MV-4-11 (cell line): ENCODE measurements at regions not wholly inside any gene's neighbourhood (a gene's known extent, or its start where the extent isn't known, plus 50 kb on each side); places are given as distances from the start of the nearest gene placed in this dataset.
A peak's percentile ranks its signal among the peaks of the same experiment; 100 is the strongest.
"Not testable (repeated sequence)": the region's sequence is repeated elsewhere in the genome, so short reads cannot be mapped to it uniquely, and the experiment has no call there.

Experiments used
- DNase-seq: peaks from one replicate; lab custom pipeline; 2025; lab: John Stamatoyannopoulos, UW

DNA sequence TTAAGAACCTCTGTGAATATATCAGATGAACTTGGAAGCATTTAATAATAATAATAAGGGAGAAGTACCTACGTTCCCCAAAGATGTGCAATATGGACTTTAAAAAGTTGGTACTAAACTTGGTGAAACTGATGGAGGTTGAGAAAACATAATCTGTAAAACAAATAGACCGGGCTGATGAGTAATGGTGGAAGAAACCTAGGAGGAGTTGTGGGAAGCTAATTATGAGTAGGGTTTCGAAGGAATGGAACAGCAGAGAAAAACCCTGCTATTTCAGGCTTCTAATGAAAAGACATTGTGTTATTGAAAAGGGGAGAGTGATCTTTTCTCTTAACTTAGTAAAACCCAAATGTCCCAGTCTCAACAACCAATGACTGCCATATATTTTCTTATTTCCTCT is 229.3 kb downstream of the PCSK1 start:
- no peak for DNase-seq

DNA sequence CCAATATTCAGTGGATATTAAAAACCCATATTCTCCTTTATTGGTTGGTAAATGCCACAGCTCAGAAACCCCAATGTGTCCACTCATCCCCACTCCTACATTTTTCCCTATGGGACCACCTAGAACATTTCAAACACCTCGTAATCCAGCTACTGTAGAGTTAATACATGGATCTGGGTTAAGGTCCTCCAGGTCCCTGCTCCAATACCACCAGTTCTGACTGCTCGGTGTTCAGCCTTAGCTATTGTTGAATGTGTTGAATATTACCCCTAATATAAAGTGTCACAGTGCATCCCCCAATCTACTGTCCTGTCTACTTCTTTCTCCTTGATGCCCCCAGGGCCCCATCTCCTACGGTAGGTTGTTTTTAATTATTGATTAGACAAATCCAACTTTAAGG is 231.5 kb downstream of the PCSK1 start:
- no peak for DNase-seq

DNA sequence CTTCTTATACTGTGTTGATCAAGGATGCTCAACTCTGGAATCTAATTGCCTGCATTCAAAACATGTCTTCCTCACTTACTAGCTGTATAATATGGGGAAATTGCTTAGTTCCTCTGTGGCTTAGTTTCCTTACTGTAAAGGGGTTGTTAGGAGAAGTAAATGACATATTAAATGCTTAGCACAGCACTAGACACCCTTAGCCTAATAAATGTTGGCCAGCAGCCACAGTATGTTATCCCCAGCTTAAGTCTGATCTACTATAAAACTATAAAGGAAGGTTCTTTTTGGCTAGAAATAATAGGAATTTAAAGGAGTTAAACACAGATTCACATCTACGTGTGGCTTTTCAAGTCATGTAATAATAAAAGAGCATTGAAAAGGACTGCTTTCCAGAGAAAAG is 232.4 kb downstream of the PCSK1 start:
- peak; percentile 36 for DNase-seq

DNA sequence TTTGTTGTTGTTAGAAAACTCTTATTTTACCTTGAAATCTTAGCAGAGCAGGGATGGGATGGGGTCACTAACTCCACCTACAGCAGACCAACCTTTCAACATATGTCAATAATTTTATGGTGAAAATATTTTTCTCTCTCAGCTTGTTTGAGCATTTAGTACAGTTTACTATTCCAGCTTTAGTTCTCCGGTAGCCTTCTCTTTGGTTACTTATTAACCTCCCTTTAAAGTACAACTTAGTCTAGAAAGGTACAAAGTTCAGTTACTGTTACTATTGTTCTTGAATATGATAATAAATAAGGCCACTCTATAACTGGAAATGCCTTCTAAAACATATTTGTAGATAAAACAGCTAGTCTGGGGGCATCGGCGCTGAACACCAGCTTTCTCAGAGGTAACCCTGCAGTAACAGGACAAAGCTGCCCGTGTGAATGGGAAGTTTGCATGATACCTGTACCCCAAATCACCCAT is 233.3 kb downstream of the PCSK1 start:
- no peak for DNase-seq

DNA sequence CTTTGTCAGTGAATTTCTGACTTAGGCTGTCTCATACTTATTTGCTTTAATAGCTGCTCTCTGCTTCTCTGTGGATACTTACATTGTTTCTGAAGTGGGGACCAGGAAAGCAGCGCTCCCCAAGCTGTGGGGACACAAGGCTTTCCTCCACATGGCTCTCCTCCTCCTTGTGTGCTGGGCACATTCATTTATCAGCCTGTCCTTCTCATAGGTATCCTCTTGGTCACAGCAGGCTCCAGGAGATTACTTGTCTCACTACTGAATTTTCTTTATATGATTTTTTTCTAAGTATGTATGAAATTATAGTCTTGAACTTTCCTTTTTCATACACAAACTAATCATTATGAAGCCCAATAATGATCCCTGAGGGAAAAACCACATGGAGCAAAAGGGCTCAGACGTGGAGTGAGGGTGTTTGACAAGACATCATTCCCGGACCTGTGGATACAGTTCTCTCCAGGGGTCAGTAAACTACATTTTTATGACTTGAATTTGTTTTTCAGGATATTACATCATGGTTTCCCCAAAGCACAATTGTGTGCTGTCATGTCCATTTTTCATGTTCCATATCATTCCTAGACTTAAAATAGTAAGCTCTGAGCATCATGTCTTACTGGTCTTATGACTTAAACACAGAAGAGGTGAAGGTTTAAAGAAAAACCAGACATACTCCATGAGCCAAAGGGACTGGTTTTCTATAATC is 234.5 kb downstream of the PCSK1 start:
- DNase-seq = no peak

DNA sequence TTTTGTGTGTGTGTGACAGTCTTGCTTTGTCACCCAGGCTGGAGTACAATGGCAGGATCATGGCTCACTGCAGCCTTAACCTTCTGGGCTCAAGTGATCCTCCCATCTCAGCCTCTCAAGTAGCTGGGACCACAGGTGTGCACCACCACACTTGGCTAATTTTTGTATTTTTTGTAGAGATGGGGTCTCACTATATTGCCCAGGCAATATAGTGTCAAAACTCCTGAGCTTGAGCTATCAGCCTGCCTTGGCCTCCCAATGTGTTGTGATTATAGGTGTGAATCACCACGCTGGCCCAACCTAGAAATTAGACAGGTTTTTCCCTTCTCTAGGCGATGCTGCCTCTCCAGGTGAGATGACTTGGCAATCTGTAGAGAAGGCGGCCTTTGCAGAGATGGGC is 235.3 kb downstream of the PCSK1 start:
- DNase-seq = not testable (repeated sequence)

DNA sequence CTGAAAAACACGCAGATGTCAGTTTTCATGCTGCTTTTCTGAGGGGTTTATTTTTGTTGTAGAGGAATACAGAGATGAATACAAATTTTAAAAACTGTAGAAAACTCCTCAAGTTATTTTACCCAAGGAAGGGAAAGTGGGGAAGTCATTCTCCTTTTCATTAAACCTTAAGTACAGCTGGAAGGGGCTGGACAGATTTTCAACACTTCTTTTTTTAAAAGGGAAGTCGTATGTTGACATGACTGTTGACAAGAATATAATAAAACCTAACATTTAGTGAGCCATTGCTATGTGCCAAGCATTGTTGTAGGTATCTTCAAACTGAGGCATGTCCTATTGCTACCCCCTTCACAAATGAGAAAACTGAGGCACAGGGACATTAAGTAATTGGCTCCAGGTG is 235.7 kb upstream of the ELL2 start:
- peak; percentile 9 for DNase-seq

DNA sequence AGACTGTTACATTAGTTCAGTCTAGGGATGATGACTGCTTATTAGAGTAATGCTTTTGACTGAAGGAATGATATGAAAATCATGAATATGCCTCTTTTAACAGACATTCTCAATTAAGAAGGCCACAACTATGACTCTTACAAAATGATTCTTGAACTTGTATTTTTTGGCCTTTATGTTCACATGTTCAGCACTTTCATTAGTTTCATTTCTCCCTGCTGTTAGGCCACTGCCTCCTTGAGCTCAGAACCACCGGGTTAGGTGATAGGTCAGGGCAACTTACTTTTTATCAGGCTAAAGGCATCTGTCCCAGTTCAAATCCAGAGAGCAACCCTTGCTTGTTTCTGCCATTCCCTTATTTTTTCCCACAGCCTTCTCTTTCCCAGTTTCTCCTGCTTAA is 235.2 kb upstream of the ELL2 start:
- DNase-seq = peak; percentile 38

DNA sequence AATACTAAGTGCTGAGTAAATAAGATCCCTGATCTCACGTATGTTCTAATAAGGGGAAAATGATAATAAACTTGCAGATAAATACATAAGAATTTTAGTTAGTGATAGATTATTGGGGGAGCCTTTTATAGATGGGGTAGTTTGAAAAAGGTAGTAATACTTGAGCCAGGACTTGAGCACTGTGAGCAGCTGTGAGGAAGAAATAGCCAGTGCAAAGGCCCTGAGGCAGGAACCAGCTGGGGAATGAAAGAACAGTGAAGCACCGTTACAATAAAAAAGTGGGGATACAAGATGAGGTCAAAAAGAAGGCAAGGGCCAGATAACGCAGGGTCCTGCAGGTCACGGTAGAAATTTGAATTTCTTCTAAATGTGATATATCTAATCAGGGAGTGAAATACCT is 234.8 kb upstream of the ELL2 start:
- DNase-seq = no peak

DNA sequence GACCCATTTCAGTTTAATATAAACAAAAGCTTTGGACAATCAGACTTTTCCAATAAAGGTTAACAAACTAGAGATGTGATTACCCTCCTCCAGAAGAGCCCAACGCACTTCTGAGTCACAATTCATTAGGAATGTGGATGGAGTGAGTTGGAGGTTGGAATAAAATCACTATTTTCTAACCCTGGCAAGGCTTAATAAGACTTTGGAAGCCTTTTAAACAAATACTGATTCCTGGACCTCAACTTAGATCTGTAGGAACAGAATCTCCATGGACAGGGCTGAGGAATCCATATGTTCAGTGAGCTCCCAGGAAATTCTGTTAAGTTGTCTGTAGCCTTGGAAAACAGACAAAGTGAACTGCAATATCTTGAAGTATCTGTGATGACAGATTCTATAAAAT is 233.5 kb upstream of the ELL2 start:
- no peak for DNase-seq

DNA sequence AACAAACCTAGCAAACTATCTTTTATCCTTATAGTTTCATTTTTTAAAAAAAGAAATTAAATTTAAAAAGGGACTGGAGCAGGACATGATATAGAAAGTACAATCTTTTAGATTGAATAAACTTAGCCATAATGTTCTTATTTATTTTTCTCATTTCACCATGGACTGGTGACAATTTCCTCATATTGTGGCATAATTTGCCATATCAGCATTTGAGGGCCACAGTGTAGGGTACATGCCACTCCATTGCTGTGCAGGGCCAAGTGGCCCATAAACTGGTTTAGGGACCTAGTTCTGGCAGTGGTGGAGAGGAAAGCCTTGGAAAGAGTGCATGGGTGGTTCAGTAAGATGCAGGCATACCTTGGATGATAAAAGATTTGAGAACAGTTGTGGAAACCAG is 232.9 kb upstream of the ELL2 start:
- DNase-seq = no peak

DNA sequence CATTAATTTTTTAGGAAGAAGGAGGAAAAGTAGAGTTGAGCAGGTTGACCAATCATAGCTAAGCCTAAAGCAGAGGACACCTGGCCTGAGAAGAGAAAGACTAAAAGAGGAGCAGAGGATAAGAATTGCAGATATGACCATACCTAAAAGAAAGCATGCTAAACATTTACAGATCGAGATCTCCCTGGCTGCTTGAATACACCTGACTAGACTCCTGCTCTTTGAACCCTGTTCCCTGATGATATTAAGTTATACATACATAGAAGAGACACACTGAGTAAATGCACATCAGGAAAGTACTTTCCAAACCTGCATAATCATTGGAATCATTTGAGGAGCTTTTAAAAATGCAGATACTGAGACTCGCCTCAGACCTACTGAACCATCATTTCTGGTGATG is 232.3 kb upstream of the ELL2 start:
- DNase-seq = no peak

DNA sequence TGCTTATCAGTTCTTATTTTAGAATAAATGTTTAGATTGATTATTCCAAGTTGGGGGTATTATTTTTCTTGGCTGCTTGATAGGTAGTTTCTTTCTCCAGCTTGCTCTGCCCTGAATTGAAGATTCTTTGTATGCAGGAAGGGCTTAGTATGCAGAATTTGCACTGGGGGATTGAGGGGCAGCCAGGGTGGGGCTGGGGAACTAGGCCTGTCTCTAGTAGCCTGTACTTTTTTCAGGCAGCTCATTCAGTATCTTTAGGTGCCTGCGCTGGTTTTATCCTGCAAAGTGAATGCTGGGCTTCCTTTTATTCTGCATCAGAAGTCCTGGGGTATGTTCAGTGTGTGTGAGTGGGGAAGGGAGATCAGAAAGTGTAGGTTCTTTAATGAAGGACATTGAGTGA is 228.3 kb upstream of the ELL2 start:
- no peak for DNase-seq

DNA sequence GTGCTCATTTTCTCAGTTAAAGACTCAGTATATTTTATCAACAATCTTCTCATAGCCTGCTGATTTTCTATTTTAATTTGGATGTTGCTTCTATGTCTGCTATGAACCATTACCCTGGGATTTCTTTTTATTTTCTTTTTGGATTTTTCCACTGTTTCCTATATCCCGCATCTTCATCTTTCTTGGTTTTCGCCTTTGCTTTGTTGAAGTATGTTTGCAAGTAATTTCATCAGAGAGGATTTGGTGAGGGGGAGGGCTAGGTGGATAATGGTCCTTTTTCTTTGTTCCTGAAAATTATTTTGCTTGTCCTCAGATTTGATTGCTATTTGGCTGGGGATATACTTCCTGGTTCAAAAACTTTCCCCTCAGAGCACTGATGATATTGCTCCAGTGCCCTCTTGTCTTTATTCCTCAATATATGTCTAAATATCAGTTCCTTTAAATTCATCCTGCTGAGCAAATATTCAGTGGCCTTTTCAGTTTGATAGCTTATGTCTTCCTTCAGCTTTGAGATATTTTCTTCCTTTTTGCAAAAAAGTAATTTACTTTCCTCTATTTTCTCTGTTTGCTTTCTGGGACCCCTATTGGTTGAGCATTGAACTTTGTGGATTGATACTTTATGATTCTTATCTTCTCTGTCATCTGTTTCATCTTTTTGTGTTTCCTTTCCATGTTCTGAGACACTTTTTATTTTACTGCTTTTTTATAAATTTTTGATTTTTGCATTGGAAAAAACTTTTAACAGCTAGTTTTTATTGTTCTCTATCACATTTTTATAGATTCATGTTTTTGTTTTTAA is 227.6 kb upstream of the ELL2 start:
- DNase-seq = no peak

DNA sequence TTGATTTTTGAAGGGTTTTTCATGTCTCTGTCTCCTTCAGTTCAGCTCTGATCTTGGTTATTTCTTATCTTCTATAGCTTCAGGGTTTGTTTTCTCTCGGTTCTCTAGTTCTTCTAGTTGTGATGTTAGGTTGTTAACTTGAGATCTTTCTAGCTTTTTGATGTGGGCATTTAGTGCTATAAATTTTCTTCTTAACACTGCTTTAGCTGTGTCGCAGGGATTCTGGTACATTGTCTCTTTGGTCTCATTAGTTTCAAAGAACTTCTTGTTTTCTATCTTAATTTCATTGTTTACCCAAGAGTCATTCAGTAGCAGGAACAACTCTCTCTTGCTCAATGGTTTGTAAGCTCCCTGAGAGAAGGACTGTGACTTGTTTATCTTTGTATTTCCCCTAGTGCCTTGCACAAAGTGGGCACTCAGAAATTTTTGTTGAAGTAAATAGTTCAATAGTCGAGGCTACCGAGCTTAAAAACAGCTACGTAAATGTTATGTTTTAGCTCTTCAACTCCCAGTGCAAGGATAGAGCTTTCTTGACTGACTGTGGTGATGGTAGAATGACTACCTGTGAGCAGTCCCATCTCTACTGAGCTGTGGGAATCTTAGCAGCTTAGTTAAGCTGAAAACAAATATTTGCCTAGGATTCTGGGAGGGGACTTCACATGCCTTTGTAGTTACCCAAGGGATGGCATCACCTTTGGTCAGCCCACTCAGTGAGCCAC is 225.8 kb upstream of the ELL2 start:
- no peak for DNase-seq

DNA sequence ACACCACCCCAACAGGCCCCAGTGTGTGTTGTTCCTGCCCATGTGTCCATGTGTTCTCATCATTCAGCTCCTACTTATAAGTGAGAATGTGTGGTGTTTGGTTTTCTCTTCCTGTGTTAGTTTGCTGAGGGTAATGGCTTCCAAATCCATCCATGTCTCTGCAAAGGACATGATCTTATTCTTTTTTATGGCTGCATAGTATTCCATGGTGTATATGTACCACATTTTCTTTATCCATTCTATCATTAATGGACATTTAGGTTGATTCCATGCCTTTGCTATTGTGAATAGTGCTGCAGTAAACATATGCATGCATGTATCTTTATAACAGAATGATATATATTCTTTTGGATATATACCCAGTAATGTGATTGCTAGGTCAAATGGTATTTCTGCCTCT is 222.9 kb upstream of the ELL2 start:
- DNase-seq = not testable (repeated sequence)

DNA sequence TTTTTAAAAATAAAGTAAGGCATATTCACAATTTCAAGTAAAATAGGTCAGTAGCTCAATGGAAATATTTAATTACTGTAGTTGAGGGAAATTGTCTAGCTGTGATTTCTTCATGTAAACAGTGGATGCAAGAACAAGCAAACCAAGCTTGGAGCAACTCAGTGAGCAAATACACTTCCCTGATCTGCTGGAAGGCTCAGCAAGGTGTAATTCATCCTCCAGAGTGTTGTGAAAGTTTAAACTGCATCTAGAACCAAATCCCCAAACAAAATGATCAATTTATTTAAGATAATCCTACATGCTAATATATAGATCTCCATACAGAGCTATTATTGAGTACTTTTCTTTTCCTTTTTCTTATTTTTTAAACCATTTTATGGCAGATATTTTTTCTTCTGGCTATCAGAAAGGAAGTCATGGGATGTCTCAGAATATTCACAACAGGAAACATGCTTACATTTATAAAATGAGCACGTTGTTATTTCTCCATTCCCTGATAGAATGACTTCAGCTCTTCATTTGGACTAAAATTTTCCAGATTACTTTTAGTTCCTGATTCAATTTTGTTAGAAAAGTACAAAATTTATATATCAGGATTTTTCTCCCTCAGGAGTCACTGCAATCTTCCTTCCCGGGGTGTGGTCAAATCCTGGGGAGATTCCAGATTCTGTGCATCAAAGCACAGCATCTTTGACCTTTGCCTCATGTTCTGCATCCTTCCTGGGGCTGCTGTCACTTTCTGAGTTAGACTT is 219.2 kb upstream of the ELL2 start:
- DNase-seq = no peak

DNA sequence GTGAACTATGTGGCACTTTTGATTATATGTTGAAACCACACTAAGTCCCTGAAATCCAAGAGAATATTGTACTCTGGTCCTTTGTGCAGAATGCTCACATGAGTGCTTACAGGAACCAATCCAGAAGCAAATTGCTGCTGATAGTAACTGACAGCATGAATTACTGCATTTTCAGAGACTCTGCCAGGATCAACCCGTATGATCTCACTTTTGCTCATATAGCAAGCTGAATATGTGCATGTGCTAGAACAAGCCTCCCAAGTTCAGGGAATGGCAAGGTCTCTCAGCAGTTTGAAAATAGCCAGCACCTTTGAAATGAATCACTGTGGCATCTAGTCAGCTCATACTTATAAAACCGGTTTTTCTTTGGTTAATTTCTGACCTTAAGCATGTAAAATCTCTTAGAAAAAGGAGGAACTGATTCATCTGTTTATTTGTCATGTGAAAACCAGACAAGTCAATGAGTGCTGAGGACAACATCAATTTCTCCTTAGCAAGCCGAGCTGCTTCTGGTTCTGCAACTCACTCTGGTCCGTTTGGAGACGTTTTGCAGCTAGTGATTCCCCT is 215.7 kb upstream of the ELL2 start:
- DNase-seq = peak; percentile 6

DNA sequence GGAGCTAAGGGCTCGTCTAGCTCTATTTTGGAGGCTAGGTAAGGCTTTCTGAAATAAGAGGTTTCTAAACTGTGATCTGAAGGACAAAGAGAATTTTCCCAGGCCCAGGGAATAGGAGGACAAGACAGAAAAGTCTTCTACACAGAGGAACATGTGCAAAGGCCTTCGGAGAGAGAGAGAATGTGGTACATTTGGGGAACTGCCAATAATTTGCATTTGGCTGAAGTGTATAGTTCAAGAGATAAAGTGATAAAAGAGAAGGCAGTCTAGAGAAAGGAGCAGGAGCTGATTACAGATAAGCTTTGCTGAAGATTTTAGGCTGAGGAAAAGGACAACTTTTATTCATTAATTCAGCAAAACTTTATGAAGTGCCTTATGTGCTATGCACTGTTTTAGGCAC is 214.4 kb upstream of the ELL2 start:
- no peak for DNase-seq

DNA sequence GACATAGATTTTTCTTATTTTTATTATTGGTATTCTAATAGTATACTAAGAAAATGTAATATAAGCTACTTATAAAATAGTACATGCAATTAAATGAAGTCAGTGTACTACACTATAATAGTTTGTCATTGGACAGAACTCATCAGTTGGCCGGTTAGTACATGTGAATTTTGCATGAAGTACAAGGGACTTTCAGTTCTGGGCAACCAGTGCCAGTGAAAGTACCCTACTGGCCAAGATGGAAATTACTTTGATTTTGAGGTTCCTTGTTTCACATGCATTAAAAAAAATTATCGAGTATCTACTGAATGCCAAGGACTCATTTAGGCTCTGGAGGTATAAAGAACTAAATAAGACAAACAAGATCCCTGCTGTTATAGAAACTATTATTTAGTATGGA is 213.4 kb upstream of the ELL2 start:
- DNase-seq = peak; percentile 47

DNA sequence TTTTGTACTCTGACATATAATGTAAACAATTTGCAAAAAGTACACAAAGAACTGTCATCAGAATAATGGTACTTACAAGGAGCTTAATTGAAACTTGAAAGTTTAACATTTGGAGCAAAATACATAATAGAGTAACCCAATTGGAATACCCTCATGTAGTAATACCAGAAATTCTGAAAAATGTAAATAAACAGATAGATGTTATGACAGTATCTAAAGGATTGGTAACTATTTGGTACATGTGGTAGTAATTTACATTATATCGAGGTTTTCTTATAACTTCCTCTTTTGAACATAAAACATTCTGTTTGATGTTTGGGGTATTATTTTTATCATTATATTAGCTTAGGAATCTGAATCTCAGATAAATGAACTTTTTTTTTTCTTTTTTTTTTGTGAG is 211.7 kb upstream of the ELL2 start:
- DNase-seq = no peak

DNA sequence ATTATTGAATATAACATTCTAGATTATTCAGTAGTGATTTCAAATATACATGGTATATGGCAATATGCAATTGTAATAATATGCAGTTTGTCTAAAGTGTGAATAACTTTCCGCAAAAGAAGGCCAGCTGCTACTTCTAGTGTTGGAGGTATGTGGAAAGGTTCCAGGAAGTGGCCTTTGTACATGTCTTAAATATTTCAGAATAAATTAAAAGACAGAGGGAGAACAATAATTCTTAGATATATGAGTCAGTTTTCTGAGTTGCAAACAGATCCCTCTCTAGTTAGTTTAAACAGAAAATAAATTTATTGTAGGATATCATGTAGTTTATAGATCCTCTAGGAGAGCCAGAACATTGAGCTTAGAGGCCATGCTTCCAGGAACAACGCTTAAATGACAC is 210.8 kb upstream of the ELL2 start:
- DNase-seq = no peak
